ENCODE measurements at regions not wholly inside any gene's neighbourhood (a gene's known extent, or its start where the extent isn't known, plus 50 kb on each side); places are given as distances from the start of the nearest gene placed in this dataset.

DNA sequence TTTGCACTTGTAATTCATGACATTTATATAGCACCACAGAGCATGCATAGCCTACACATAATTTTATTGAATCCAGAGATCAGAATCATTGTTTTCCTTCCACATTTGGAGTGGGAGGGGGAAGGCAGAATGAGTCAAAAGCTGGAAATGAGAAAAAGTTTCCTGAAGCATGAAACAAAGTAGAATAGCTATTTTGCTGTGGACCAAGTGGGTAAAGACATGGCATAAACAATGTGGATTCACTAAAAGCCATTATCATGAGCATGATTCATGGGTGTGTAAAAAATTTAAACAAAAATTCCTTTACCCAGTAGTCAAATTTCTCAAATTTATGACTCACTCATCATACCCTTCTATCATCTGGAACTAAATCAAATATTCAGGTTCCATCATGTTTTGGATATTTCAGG, 97.9 kb downstream of the YIPF5 start:
- peak; percentile 9 for DNase-seq (ENCODE audit: low spot score)

DNA sequence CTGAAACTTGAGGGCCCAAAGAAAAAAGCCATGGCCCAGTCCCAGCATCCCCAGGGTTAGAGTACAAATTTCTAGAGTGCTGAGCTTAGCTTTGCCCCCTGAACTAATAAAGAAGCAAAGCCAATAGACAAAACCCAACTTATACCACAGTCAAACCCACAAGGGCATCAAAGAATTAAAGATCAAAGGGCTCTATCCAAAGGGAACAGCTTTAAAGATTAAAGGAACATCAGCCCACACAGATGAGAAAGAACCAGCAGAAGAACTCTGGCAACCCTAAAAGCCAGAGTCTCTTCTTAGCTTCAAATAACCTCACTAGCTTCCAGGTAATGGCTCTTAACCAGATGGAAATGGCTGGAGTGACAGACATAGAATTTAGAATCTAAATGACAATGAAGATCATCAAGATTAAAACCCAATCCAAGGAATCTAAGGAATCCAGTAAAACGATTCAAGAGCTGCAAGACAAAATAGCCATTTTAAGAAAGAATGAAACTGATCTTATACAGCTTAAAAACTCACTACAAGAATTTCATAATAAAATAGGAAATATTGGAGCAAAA, 93.9 kb downstream of the YIPF5 start:
- no peak for DNase-seq (ENCODE audit: low spot score)

DNA sequence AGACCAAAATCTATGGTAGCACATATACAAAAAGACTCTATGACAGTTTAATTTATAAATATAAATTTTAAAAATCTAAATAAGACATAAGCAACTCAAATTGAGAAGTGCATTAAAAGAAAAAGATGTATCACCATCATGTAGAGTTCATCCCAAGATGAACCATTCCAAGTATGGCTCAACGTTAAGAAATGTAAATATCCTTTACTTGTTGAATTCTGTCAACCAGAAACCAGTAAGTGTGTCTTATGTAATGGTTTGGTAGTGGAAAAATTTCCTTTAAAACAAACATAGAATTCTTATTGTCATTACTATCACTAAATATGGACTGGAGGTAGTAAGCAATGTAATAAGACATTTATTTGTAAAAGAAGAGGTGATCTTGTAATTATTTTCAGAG, 87.3 kb downstream of the YIPF5 start:
- no peak for DNase-seq (ENCODE audit: low spot score)

DNA sequence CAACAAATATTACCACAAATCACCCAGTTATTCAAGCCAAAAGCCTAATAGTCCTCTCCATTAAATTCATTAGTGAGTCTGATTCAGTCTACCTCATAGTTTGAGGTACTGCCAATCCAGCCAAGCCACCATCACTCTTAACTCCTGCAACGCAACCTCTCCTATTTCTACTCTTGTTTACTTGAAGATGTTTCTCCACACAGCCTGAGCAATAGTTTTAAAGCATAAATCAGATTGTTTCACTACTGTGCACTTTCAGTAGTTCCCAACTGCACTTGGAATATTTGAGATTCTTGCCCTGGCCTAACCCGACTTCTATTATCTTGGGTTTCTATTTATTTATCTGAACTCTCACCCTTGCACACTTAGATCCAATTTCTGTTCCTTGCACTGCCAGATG, 85.5 kb downstream of the YIPF5 start:
- DNase-seq (ENCODE audit: low spot score): no peak

DNA sequence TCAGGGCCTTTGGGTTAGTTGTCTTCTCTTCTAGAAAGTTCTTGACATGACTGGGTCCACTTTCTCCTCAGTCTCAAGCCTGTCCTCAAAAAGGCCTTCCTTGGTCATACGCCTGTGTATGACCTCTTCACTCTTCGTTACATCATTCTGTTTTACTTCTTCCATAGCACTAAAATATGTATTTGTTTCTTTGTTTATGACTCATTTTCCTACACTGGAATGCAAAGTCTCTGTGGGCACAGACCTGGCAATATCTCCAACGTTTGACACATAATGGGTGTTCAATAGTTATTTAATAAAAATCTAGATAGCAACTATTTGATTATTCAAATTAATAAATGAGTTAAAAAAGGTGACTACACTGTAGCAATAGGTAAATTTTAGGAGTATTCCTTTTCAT, 85.1 kb downstream of the YIPF5 start:
- DNase-seq (ENCODE audit: low spot score): no peak

DNA sequence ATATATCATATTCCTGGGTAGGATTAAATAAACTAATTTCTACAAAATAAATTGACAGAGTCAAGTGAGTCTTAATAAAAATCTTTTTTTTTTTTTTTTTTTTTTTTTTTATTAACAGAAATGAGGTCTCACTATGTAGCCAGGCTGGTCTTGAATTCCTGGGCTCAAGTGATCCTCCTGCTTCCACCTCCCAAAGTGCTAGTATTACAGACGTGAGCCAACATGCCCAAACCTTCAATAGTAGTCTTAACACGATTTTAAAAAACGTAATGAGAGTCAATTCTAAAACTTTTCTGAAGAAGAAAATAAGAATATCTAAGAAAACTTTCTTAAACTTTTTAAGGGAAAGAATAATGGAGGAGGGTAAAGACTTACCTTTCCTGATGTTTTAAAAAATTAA, 84.2 kb downstream of the YIPF5 start:
- DNase-seq (ENCODE audit: low spot score): no peak

DNA sequence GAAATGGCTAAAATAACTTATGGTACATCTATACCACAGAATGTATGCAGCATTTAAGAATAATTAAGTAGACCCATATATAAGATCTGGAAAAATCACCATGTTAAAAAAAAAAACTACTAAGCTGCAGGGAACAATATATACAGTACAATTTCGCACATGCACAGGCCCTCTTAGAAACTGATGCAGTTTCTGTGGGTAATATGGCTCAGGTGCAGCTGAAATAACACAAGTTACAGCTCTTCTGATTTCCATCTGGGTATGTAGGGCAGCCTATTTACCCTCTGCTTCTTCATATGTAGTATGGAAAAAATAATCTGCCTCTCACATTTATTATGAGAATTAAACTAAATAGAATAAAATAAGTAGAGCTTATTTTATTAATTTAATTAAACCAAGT, 82.9 kb downstream of the YIPF5 start:
- no peak for DNase-seq (ENCODE audit: low spot score)

DNA sequence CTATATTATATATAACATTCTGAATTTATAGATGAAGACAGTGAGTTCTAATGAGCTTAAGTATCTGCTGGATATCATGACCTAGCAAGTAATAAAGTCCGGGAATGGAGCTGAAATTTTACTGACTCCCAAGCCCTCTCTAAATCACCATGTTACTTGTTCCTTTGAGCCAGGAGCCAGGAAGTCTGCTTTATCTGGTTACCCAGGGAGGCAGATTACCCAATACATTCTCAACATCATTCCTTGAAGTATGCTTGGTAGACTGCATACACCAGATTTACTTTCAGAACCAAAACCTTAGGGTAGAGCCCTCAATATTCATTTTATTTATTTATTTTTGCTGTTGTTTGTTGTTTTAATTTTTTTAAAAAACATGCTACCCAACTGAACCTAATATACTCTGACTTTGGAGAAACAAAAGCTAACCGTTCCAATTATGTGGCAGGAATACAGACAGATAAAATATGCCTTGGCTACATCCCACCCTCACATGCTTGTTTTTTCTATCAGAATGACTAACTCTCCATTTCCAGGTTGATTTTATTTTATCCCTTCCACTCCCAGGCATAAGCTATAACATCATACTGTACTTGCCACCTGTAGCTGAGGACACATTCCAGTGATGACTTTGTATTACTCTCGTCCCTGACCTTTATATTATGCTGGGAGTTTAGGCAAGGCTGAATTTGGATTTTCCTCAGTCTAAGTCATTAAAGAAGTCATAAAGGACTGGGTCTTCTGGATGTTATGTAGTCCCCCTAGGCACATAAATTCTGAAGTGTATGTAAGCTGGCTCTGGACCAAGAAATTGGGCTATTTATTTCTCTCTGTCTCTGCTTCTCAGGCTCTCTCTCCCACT, 82.0 kb downstream of the YIPF5 start:
- DNase-seq (ENCODE audit: low spot score): no peak

DNA sequence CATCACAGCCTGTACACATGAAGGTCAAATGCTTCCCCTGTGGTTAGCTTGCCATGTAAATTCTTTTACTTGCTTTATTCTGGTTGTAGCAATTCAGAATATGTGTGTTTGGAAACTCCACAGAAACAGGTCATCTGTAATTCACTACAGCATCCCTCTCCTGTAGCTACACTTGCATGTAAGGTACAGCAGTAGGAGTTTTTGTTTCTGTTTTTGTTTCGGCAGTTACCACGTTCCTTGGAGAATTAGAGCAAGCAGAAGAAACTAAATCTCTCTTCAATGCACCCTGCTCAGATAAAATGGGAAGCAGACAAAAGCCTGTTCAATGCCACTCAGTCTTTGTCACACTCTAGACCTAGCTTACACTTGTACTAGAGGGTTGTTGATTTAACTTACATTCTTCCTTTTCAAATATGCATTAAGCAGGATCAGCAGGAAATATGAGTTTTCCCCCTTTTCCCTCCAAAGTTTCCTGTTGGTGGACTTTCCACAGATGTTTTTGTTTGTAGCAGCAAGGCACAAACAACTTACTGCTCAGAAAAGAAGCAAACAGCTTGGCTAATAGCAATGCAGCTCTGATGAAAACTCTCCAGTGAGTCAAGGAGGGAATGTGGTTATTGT, 80.9 kb downstream of the YIPF5 start:
- DNase-seq (ENCODE audit: low spot score): no peak

DNA sequence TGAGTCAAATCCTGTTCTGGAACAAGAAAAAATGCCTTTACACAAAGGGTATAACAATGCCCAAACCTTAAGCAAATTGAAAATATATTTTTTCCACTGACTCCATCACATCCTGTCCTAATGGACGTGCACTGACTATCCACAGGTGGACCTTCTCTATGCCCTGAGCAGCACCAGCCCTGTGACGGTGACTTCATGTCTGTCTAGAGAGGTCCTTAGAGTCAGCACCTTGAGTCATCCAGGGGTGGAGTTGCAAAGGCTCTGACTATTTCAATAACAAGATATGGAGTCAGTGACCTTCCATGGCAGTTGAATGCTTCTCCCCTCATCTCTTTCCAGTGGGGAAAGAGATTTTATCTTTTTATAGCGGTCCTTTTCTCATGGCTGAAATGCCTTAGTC, 78.0 kb downstream of the YIPF5 start:
- no peak for DNase-seq (ENCODE audit: low spot score)

DNA sequence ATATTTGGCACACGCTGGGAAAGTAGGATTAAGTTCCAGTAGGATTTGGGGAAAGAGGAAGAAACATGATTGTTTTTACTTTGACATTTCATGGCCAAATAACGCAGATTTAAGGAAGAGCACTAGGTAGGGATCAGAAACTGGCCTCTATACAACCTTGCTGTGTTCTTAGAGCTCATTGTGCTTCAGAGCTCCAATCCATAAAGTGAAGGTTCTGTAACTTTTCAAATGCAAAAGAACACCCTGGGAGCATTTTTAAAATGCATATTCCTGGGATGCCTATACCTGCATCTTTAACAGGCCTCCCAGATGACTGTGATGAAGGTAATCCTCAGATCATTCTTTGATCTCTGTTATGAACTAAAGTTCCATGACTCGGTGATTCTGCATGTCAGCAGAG, 77.1 kb downstream of the YIPF5 start:
- no peak for DNase-seq (ENCODE audit: low spot score)

DNA sequence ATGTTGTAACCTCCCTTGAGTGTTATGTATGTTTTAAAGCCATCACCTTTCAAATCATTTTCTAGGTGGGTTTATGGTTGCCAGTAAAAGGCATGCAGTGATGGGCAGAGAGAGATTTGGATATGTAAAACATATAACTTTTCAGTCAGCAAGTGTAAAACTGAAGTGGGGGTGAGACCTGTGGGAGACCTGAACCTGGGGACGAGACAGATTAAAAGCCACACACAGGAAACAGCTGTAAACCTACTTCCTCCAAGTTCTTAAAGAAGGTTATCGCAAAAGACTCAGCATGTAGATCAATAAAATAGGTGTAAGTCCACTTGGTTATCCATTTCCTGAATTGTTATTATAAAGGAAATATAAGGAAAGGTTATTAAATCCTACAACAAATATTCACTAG, 76.6 kb downstream of the YIPF5 start:
- no peak for DNase-seq (ENCODE audit: low spot score)

DNA sequence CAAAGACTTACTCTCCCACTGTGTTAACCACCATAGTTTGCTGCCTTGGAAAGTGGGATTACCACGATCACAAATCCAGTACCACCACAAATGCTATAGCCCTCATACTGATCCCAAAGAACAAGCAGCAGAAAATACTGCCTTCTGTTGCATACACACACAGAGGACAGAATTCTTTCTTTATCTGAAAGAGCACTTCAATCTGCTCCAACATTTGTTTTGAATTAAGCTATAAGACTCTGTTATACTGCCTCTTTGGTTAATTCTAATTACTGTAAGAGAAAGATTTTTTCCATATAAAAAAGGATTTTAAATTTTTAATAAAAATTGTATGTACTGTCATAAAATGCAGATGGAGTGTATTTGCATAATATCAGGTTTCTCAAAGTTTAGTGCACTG, 69.8 kb downstream of the YIPF5 start:
- DNase-seq (ENCODE audit: low spot score): no peak

DNA sequence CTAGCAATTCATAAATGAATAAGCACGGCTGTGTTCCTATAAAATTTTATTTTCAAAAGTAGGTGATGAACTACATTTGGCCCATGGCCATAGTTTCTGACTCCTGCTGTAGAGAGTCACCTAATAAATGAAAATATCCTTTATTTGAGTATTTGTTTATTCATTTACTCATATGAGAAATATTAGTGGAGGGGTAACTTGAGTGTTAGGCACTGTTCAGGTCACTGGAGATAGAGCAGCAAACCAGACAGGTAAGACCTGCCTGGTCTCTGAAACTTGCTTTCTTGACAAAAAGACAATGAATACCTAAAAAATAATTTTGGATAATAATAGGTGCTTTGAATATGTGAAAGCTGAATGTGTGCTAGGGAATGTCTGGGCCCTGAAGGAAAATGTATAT, 68.8 kb downstream of the YIPF5 start:
- DNase-seq (ENCODE audit: low spot score): no peak

DNA sequence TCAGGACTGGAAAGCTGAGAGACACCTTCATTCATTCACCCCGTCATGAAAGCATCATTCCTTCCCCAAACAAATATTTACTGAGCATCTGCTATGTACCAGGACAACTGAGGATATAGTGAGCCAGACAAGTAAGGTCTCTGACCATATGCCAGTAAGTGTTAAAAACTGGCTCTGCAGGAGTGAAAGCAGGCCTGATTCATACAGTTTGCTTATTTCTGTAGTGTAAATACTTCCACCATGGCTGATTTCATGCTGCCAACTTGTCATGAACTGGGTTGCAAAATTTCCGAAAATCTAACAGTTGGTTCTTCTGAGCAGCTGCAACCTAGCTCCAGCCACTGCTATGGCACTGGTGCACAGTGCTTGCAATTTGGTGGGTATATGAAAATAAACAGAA, 68.1 kb downstream of the YIPF5 start:
- no peak for DNase-seq (ENCODE audit: low spot score)

DNA sequence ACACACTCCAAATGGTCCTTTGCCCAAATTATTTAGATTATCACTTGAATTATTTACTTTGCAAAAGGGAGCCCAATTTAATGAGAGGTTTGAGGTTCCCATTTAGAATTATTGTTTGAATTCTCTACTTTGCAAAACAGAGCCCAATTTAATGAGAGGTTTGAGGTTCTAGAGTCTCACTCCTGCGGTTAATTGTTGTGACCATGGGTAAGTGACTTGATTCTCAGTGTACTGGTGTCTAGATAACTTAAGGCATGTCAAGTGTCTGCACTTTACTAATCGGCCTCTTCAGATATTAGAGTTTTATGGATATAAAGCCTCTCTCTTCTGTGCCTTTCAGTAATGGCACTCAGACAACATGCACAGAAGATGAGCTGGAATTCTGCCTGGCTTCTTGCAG, 67.5 kb downstream of the YIPF5 start:
- no peak for DNase-seq (ENCODE audit: low spot score)

DNA sequence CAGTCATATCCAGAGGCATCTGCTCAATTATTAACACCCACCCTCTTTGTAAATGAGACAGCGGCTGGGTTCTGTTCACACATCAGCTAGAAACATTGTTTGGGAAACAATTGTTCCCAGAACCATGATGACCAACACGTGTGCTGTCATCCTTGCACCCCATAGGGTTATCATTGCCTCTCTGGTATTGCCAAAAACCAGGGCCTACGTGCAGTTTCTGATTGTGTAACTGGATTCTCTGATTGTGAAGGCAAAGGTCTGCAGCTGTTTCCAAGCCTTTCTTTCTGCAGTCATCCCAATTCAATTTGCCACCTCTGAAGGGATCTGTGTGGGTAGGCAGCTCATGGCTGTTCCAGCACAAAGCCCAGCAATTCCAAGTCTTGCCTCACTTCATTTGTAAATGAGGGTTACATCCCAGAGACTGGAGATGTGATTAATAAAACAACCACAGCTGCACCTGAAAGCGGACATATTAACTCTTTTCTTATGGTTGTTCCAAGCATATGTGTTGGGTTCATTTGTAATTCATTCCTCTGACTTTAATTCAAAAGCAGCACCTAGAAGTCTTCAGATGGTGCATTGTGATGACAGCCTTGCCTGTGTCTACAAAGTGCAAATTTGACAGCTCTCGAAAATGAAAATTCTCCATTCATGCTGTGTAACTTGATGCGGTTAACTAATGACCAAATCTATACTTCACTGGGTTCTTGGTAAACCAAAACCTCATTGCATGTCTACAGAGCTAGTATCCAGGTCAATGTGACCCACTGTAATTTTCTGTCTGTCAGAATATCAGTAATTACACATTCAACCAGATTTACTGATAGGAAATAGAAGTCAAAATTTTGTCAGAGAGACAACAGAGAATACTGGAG, 66.6 kb downstream of the YIPF5 start:
- no peak for DNase-seq (ENCODE audit: low spot score)

DNA sequence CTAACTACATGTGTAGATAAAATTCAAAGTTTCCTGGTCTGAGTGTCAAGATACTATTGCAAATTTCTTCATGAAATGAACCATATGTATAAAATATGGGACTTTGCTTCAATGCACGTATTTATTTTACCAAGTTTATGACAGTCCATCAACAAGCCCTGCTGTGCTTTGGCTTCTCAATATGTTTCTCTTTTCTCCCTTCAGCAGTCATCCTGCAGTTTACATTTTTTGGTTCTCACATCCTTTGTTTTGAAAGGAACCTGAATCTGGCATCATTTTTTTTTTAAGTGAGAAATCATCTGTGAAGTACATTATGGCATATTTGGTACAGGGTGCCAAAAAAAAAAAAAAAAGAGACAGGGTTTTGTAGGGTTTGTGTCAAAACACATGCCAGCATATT, 65.1 kb downstream of the YIPF5 start:
- DNase-seq (ENCODE audit: low spot score): no peak

DNA sequence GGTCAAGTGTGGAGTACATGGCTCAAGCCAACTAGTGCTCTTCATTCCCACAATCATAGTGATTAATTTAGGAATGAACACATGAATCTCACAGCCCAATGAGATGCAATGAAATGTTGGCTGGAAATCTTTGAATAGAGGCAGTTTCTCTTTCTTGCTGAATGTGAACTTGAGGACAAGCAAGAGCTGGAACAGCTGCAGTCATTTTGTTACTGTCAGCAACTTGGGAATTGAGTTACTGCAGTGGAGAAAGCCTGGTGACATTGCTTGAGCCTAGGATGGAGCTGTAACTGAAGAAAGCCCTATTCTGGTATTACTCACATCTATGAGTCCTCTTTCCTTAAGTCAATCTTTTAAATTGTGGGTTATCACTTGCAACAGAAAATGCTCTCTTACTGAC, 62.3 kb downstream of the YIPF5 start:
- DNase-seq (ENCODE audit: low spot score): no peak

Measured in hepatic stellate cell (primary cell).